Breast epithelium (tissue), 3 donors: ENCODE measurements at regions not wholly inside any gene's neighbourhood (a gene's known extent, or its start where the extent isn't known, plus 50 kb on each side); places are given as distances from the start of the nearest gene placed in this dataset.

ENCODE experiments used
- CTCF ChIP-seq, 3 donors: fragments of 450-650 bp; IDR thresholded peaks; one replicate each; pipeline ENCODE4 v1.5.1; 2016 to 2017; ENCODE audit warnings: antibody characterized with exemption in 3 of 3, mild to moderate bottlenecking in 3 of 3, moderate library complexity in 3 of 3
- POLR2AphosphoS5 ChIP-seq, 3 donors: sonication (generic); formaldehyde crosslinking; IDR thresholded peaks; one replicate each; pipeline ENCODE4 v1.6.1; 2017; ENCODE audit warnings: antibody characterized with exemption in 3 of 3

- TF ChIP-seq CTCF (IDR thresholded peaks at IDR 0.05) (no peak), POLR2AphosphoS5 (IDR thresholded peaks at IDR 0.05) (no peak)
Measured at GRCh38 chr13:76800943-76801342, 85.3 kb downstream of the KCTD12 start.
